ENCODE measurements at regions not wholly inside any gene's neighbourhood (a gene's known extent, or its start where the extent isn't known, plus 50 kb on each side); places are given as distances from the start of the nearest gene placed in this dataset.

DNA sequence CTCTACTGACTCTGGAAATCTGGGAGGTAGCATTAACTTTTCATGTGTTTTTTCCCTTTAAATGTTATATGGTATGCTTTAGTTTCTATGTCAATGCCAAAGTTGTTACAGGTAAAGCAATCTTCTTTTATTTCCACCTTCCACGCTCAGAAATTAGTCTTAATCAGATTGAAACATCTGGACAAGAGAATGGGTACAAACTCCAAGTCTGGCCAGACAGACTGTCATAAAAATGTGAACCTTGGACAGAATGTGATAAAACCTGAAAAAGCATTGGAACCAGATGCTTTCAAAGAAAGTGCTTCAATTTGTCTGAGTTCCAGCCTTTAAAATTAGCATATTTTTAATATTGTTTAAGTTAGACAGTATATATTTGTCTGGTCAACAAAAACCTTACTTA is 110.7 kb upstream of the P2RY1 start:
- Histone ChIP-seq H3K36me3 (ENCODE audit: insufficient read depth) (no peaks in the 10 kb centered on the region), H4K20me1 (ENCODE audit: insufficient read depth) (no peaks in the 10 kb centered on the region), H3K4me3 (IDR thresholded peaks at IDR 0.05; ENCODE audit: insufficient read depth, low read depth, low read length) (no peak overlapping the region), H3K4me1 (ENCODE audit: low read depth, poor library complexity, severe bottlenecking) (no peaks in the 10 kb centered on the region), H3K9ac (no peak overlapping the region), H3K4me2 (no peak overlapping the region), H2AFZ (ENCODE audit: low read depth) (no peak overlapping the region), H3K27ac (no peak overlapping the region), H3K27me3 (ENCODE audit: insufficient read depth, low read depth) (no peaks in the 10 kb centered on the region), H3K79me2 (ENCODE audit: insufficient read depth, low read depth) (no peaks in the 10 kb centered on the region)
- TF ChIP-seq CTCF (conservative IDR thresholded peaks at IDR 0.05; ENCODE audit: low read depth, low read length) = no peak

DNA sequence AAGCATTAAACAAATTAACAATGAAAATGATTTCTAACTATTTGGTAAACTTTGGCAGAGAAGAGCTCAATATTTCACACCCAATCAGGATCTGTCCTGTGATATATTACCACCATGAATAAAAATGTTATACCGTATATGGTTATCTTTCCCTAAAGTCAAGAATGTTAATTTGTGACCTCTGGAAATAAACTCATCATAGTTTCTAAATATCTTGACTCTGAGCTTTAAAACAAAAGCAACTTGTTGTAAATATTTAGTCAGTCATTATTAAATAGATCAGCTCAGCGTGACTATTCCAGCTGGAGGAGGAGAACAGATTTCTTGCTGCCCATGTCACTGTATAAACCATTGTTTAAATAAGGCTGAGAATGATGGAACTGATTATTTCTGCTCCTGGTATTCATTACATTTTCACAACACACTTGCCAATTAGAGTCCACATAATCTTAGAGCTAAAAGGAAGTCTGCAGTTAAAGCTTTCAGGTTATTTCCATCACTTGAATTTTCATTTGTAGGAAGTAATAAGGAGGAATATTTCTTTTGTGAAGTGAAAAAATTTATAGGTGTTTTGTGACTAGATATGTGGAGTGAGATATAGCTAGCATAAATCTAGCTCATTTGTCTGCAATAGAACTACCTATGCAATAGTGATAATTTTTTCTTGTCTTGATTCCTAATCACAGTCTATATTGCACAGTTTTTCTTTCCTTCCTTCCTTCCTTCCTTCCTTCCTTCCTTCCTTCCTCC is 106.5 kb upstream of the P2RY1 start:
- no peaks in the 10 kb centered on the region for H3K27me3 ChIP-seq (ENCODE audit: insufficient read depth, low read depth)
- TF ChIP-seq CTCF (conservative IDR thresholded peaks at IDR 0.05; ENCODE audit: low read depth, low read length) = no peak
- H3K36me3 ChIP-seq (ENCODE audit: insufficient read depth) = no peaks in the 10 kb centered on the region
- H4K20me1 ChIP-seq (ENCODE audit: insufficient read depth) = no peaks in the 10 kb centered on the region
- H3K4me2 ChIP-seq = no peak overlapping the region
- no peak overlapping the region for H3K4me3 ChIP-seq (IDR thresholded peaks at IDR 0.05; ENCODE audit: insufficient read depth, low read depth, low read length)
- no peak overlapping the region for H2AFZ ChIP-seq (ENCODE audit: low read depth)
- H3K27ac ChIP-seq = no peak overlapping the region
- H3K79me2 ChIP-seq (ENCODE audit: insufficient read depth, low read depth) = no peaks in the 10 kb centered on the region
- H3K4me1 ChIP-seq (ENCODE audit: low read depth, poor library complexity, severe bottlenecking) = no peaks in the 10 kb centered on the region
- H3K9ac ChIP-seq = no peak overlapping the region

DNA sequence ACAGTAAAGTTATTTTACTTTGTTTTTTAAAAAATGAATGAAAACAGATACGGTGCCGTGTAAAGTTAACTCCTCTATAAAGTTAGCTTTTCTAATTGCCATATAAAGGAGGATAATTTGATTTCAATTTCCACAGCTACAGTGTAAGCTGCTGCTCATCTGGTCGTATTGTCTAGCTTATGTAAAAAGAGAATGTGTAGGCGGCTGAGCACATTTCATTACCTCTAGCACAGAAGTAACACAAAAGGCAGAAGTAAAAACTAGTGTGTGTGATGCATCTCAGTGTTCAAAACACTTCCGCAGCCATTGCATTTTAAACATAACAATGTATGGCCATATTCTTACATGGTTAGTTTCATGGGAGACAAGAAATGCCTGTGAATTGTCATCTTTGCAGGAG is 105.0 kb upstream of the P2RY1 start:
- no peaks in the 10 kb centered on the region for H3K4me1 ChIP-seq (ENCODE audit: low read depth, poor library complexity, severe bottlenecking)
- H3K27ac ChIP-seq = no peak overlapping the region
- H3K9ac ChIP-seq = no peak overlapping the region
- no peak for TF ChIP-seq CTCF (conservative IDR thresholded peaks at IDR 0.05; ENCODE audit: low read depth, low read length)
- no peak overlapping the region for H3K4me2 ChIP-seq
- no peaks in the 10 kb centered on the region for H3K27me3 ChIP-seq (ENCODE audit: insufficient read depth, low read depth)
- no peak overlapping the region for H2AFZ ChIP-seq (ENCODE audit: low read depth)
- no peak overlapping the region for H3K4me3 ChIP-seq (IDR thresholded peaks at IDR 0.05; ENCODE audit: insufficient read depth, low read depth, low read length)
- no peaks in the 10 kb centered on the region for H4K20me1 ChIP-seq (ENCODE audit: insufficient read depth)
- H3K79me2 ChIP-seq (ENCODE audit: insufficient read depth, low read depth) = no peaks in the 10 kb centered on the region
- H3K36me3 ChIP-seq (ENCODE audit: insufficient read depth) = no peaks in the 10 kb centered on the region

- Histone ChIP-seq H3K4me2 (no peak overlapping the region), H3K27me3 (ENCODE audit: insufficient read depth, low read depth) (no peaks in the 10 kb centered on the region), H2AFZ (ENCODE audit: low read depth) (no peak overlapping the region), H3K27ac (no peak overlapping the region), H4K20me1 (ENCODE audit: insufficient read depth) (no peaks in the 10 kb centered on the region), H3K4me1 (ENCODE audit: low read depth, poor library complexity, severe bottlenecking) (peaks cover 6% of the 10 kb centered on the region), H3K79me2 (ENCODE audit: insufficient read depth, low read depth) (no peaks in the 10 kb centered on the region), H3K4me3 (IDR thresholded peaks at IDR 0.05; ENCODE audit: insufficient read depth, low read depth, low read length) (no peak overlapping the region), H3K36me3 (ENCODE audit: insufficient read depth) (no peaks in the 10 kb centered on the region), H3K9ac (no peak overlapping the region)
- no peak for TF ChIP-seq CTCF (conservative IDR thresholded peaks at IDR 0.05; ENCODE audit: low read depth, low read length)
Measured at GRCh38 chr3:152731511-152731910, 103.4 kb upstream of the P2RY1 start.
